ENCODE measurements at regions not wholly inside any gene's neighbourhood (a gene's known extent, or its start where the extent isn't known, plus 50 kb on each side); places are given as distances from the start of the nearest gene placed in this dataset.

- no peak for TF ChIP-seq POLR2A (IDR thresholded peaks at IDR 0.05)
- TF ChIP-seq CTCF (IDR thresholded peaks at IDR 0.05 in 4 of 5, conservative IDR thresholded peaks at IDR 0.05 in 1 of 5), result no peak
- H3K27me3 ChIP-seq, result no peaks in the 10 kb centered on the region
These were observed 87.9 kb downstream of the HMX1 start for GRCh38 chr4:8783736-8784135.

GRCh38 chr4:8782135-8782534 is 89.5 kb downstream of the HMX1 start:
- Histone ChIP-seq H3K27ac (no peak overlapping the region), H3K36me3 (no peaks in the 10 kb centered on the region), H3K4me3 (no peak overlapping the region), H3K9me3 (no peaks in the 10 kb centered on the region), H3K4me1 (no peaks in the 10 kb centered on the region), H3K27me3 (no peaks in the 10 kb centered on the region)
- no peak for TF ChIP-seq CTCF (IDR thresholded peaks at IDR 0.05 in 4 of 5, conservative IDR thresholded peaks at IDR 0.05 in 1 of 5)
- TF ChIP-seq POLR2A (IDR thresholded peaks at IDR 0.05), result no peak
- intact Hi-C loops (cut with DNase I; ENCODE audit: low total_unique reads), result no loop called here
- ATAC-seq, result no peak
- in situ Hi-C loops (cut with MboI; ENCODE audit: low sequenced_read_pairs in 4 of 4), result no loop called here
- no peak for DNase-seq

More at GRCh38 chr4:8783736-8784135, 87.9 kb downstream of the HMX1 start:
- no peak overlapping the region for H3K4me3 ChIP-seq
- no peaks in the 10 kb centered on the region for H3K36me3 ChIP-seq
- H3K27ac ChIP-seq, result no peak overlapping the region
- H3K9me3 ChIP-seq, result no peaks in the 10 kb centered on the region
- ATAC-seq (no peak), DNase-seq (no peak)
- H3K4me1 ChIP-seq, result no peaks in the 10 kb centered on the region
- in situ Hi-C loops (cut with MboI; ENCODE audit: low sequenced_read_pairs in 4 of 4), result no loop called here
- intact Hi-C loops (cut with DNase I; ENCODE audit: low total_unique reads), result no loop called here

GRCh38 chr4:8781641-8782040 is 90.0 kb downstream of the HMX1 start:
- Histone ChIP-seq H3K4me1 (no peaks in the 10 kb centered on the region), H3K4me3 (no peak overlapping the region), H3K9me3 (no peaks in the 10 kb centered on the region), H3K36me3 (no peaks in the 10 kb centered on the region), H3K27me3 (no peaks in the 10 kb centered on the region), H3K27ac (no peak overlapping the region)
- intact Hi-C loops (cut with DNase I; ENCODE audit: low total_unique reads), result no loop called here
- in situ Hi-C loops (cut with MboI; ENCODE audit: low sequenced_read_pairs in 4 of 4), result no loop called here
- ATAC-seq (no peak), DNase-seq (no peak)
- TF ChIP-seq CTCF (IDR thresholded peaks at IDR 0.05 in 4 of 5, conservative IDR thresholded peaks at IDR 0.05 in 1 of 5), result no peak
- no peak for TF ChIP-seq POLR2A (IDR thresholded peaks at IDR 0.05)

- in situ Hi-C loops (cut with MboI; ENCODE audit: low sequenced_read_pairs in 4 of 4) (no loop called here), intact Hi-C loops (cut with DNase I; ENCODE audit: low total_unique reads) (no loop called here)
- H3K36me3 ChIP-seq, result no peaks in the 10 kb centered on the region
- no peak for ATAC-seq
- H3K4me1 ChIP-seq, result no peaks in the 10 kb centered on the region
- no peak overlapping the region for H3K27ac ChIP-seq
- no peak for DNase-seq
- no peak overlapping the region for H3K4me3 ChIP-seq
- no peaks in the 10 kb centered on the region for H3K9me3 ChIP-seq
- TF ChIP-seq POLR2A (IDR thresholded peaks at IDR 0.05) (no peak), CTCF (IDR thresholded peaks at IDR 0.05 in 4 of 5, conservative IDR thresholded peaks at IDR 0.05 in 1 of 5) (no peak)
- H3K27me3 ChIP-seq, result no peaks in the 10 kb centered on the region
These were observed 90.9 kb downstream of the HMX1 start for GRCh38 chr4:8780596-8781368.

- no peak overlapping the region for H3K4me3 ChIP-seq
- TF ChIP-seq POLR2A (IDR thresholded peaks at IDR 0.05) (no peak), CTCF (IDR thresholded peaks at IDR 0.05 in 4 of 5, conservative IDR thresholded peaks at IDR 0.05 in 1 of 5) (no peak)
- no peaks in the 10 kb centered on the region for H3K4me1 ChIP-seq
- H3K27ac ChIP-seq, result no peak overlapping the region
- no peaks in the 10 kb centered on the region for H3K27me3 ChIP-seq
- H3K36me3 ChIP-seq, result no peaks in the 10 kb centered on the region
- in situ Hi-C loops (cut with MboI; ENCODE audit: low sequenced_read_pairs in 4 of 4) (no loop called here), intact Hi-C loops (cut with DNase I; ENCODE audit: low total_unique reads) (no loop called here)
- DNase-seq, result no peak
- H3K9me3 ChIP-seq, result no peaks in the 10 kb centered on the region
- ATAC-seq, result no peak
These were observed 91.6 kb downstream of the HMX1 start for GRCh38 chr4:8780086-8780485.

All from gastrocnemius medialis (tissue), 4 donors.